MM.1S (cell line): ENCODE measurements at regions not wholly inside any gene's neighbourhood (a gene's known extent, or its start where the extent isn't known, plus 50 kb on each side); places are given as distances from the start of the nearest gene placed in this dataset.

Experiments used
- EZH2 ChIP-seq: fragments of 300-600 bp; sonication (generic); optimal IDR thresholded peaks from 2 replicates; pipeline ENCODE3; 2017; ENCODE audit warnings: low read depth, mild to moderate bottlenecking, antibody characterized with exemption, low read length, mixed read lengths
- TF ChIP-seq, protein P1 (sequence below): fragments of 300-600 bp; sonication (generic); IDR thresholded peaks from 2 replicates; pipeline ENCODE4 v1.5.1; 2016; ENCODE audit warnings: antibody characterized with exemption, low read length, mixed read lengths

- TF ChIP-seq, protein P1, sequence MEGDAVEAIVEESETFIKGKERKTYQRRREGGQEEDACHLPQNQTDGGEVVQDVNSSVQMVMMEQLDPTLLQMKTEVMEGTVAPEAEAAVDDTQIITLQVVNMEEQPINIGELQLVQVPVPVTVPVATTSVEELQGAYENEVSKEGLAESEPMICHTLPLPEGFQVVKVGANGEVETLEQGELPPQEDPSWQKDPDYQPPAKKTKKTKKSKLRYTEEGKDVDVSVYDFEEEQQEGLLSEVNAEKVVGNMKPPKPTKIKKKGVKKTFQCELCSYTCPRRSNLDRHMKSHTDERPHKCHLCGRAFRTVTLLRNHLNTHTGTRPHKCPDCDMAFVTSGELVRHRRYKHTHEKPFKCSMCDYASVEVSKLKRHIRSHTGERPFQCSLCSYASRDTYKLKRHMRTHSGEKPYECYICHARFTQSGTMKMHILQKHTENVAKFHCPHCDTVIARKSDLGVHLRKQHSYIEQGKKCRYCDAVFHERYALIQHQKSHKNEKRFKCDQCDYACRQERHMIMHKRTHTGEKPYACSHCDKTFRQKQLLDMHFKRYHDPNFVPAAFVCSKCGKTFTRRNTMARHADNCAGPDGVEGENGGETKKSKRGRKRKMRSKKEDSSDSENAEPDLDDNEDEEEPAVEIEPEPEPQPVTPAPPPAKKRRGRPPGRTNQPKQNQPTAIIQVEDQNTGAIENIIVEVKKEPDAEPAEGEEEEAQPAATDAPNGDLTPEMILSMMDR: peak; percentile 25
- TF ChIP-seq EZH2: no peak
These were observed 167.3 kb upstream of the NDN start for GRCh38 chr15:23854203-23854911.
